ENCODE measurements at regions not wholly inside any gene's neighbourhood (a gene's known extent, or its start where the extent isn't known, plus 50 kb on each side); places are given as distances from the start of the nearest gene placed in this dataset.

- Histone ChIP-seq H4K5ac (ENCODE audit: insufficient read length, low read depth, low read length) (no peak overlapping the region), H4K8ac (ENCODE audit: extremely low read depth, insufficient read depth, low read length) (no peak overlapping the region), H3K27me3 (replicated peaks in 1 of 4; ENCODE audit: control insufficient read depth in 3 of 4, extremely low read depth in 1 of 4, insufficient read depth in 3 of 4, low read length in 3 of 4) (no peaks in the 10 kb centered on the region), H3K23ac (ENCODE audit: insufficient read length) (no peak overlapping the region), H4K20me1 (replicated peaks in 1 of 2; ENCODE audit: control insufficient read depth in 1 of 2, insufficient read depth in 2 of 2, low read length in 2 of 2) (no peaks in the 10 kb centered on the region), H2BK120ac (replicated peaks; ENCODE audit: low read depth, low read length) (no peak overlapping the region), H4K91ac (replicated peaks; ENCODE audit: insufficient read length, low read length) (no peak overlapping the region), H3K79me2 (ENCODE audit: control insufficient read depth in 1 of 2, insufficient read depth in 2 of 2, low read length in 2 of 2) (no peaks in the 10 kb centered on the region), H2BK5ac (ENCODE audit: low read depth, low read length) (no peak overlapping the region), H2BK15ac (ENCODE audit: low read length) (no peak overlapping the region), H3K56ac (replicated peaks; ENCODE audit: insufficient read length, low read depth, low read length) (no peak overlapping the region), H2BK20ac (ENCODE audit: low read length) (no peak overlapping the region), H3K9me3 (ENCODE audit: insufficient read depth in 2 of 2, low read depth in 1 of 2, low read length in 1 of 2) (no peaks in the 10 kb centered on the region), H3K36me3 (ENCODE audit: control insufficient read depth in 2 of 4, insufficient read depth in 4 of 4, low read length in 3 of 4) (no peaks in the 10 kb centered on the region), H3K4me1 (replicated peaks in 1 of 4; ENCODE audit: control insufficient read depth in 3 of 4, insufficient read depth in 4 of 4, low read length in 3 of 4) (no peaks in the 10 kb centered on the region), H3K27ac (ENCODE audit: low read depth, low read length) (no peak overlapping the region), H2AFZ (ENCODE audit: low read length) (no peak overlapping the region), H3K4ac (replicated peaks; ENCODE audit: insufficient read length, low read depth, low read length) (no peak overlapping the region), H3K4me3 (ENCODE audit: extremely low read depth in 1 of 4, insufficient read depth in 2 of 4, low read depth in 3 of 4, low read length in 4 of 4) (no peak overlapping the region), H2AK5ac (ENCODE audit: low read depth, low read length) (no peak overlapping the region), H2BK12ac (ENCODE audit: low read depth, low read length) (no peak overlapping the region), H3K23me2 (ENCODE audit: low read depth, low read length) (no peaks in the 10 kb centered on the region), H3K4me2 (ENCODE audit: insufficient read depth in 1 of 2, low read depth in 2 of 2, low read length in 2 of 2) (no peak overlapping the region), H3K14ac (ENCODE audit: insufficient read length) (no peak overlapping the region), H3K79me1 (ENCODE audit: low read depth, low read length) (no peaks in the 10 kb centered on the region), H3K18ac (ENCODE audit: extremely low read depth, low read length) (no peak overlapping the region), H3K9ac (replicated peaks in 1 of 4; ENCODE audit: extremely low read depth in 1 of 4, low read depth in 3 of 4, low read length in 3 of 4) (no peak overlapping the region)
- TF ChIP-seq TAF7 (optimal IDR thresholded peaks at IDR 0.05; ENCODE audit: borderline replicate concordance, low read depth, low read length) = no peak
- POLR2A ChIA-PET (ENCODE audit: partially characterized antibody) = interaction anchor here (0.6 kb wide), 1 partner anchor 24 kb away, joined by 3 read pairs; no protein-coding TSS in a partner anchor
- 86% methylated on average over 5 of the region's 5 CpGs; no CpG with 5 or more reads in 1 of the 2 experiments for WGBS, 2 experiments (ENCODE audit: extremely low coverage in 1 of 2, insufficient coverage in 1 of 2, insufficient read length in 1 of 2, insufficient replicate concordance in 2 of 2, low coverage in 1 of 2, low lambda C conversion rate in 2 of 2, missing lambda C conversion rate in 1 of 2)
- DNase-seq (ENCODE audit: low read depth in 1 of 2, low spot score in 2 of 2) (no peak), FAIRE-seq (no peak)
- CTCF ChIA-PET (ENCODE audit: partially characterized antibody) = interaction anchor here (0.6 to 1.2 kb wide), 2 partner anchors 22 to 26 kb away, joined by 3 read pairs; no protein-coding TSS in a partner anchor
Measured at GRCh38 chr12:62158461-62159360, 101.5 kb upstream of the USP15 start.
